ENCODE measurements at regions not wholly inside any gene's neighbourhood (a gene's known extent, or its start where the extent isn't known, plus 50 kb on each side); places are given as distances from the start of the nearest gene placed in this dataset.

GRCh38 chr3:55333046-55333445, 154.1 kb downstream of the WNT5A start:
- intact Hi-C loops (cut with micrococcal nuclease) = no loop called here
- Histone ChIP-seq H3K4me3 (ENCODE audit: low read length) (no peak overlapping the region), H3K9me3 (ENCODE audit: control insufficient read depth, insufficient read depth, low read length) (peaks cover 9% of the 10 kb centered on the region), H3K36me3 (ENCODE audit: control insufficient read depth, insufficient read depth, low read length) (no peaks in the 10 kb centered on the region), H3K4me1 (ENCODE audit: control insufficient read depth, insufficient read depth, low read length) (no peaks in the 10 kb centered on the region), H3K27ac (ENCODE audit: low read length) (no peak overlapping the region), H3K27me3 (ENCODE audit: control insufficient read depth, insufficient read depth, low read length) (no peaks in the 10 kb centered on the region)
- WGBS (ENCODE audit: insufficient coverage) = 79% methylated on average over 4 of the region's 4 CpGs
- peaks cover 10 to 11% of the 10 kb centered on the region in 2 donors for H3K9me3 Mint-ChIP-seq
- no peak for DNase-seq
- no peaks in the 10 kb centered on the region for H3K4me1 Mint-ChIP-seq
- H3K4me3 Mint-ChIP-seq = no peak overlapping the region
- ATAC-seq = no peak
- no peaks in the 10 kb centered on the region for H3K36me3 Mint-ChIP-seq
- no peaks in the 10 kb centered on the region for H3K27me3 Mint-ChIP-seq (ENCODE audit: low read depth in 2 of 2)
- H3K27ac Mint-ChIP-seq = no peak overlapping the region
- no peak for TF ChIP-seq CTCF (IDR thresholded peaks at IDR 0.05)

GRCh38 chr3:55332176-55332575, 154.9 kb downstream of the WNT5A start:
- intact Hi-C loops (cut with micrococcal nuclease) = no loop called here
- no peaks in the 10 kb centered on the region for H3K4me1 ChIP-seq (ENCODE audit: control insufficient read depth, insufficient read depth, low read length)
- no peak for ATAC-seq

GRCh38 chr3:55331524-55331923, 155.6 kb downstream of the WNT5A start:
- TF ChIP-seq CTCF (IDR thresholded peaks at IDR 0.05) = no peak
- Mint-ChIP-seq H3K27ac (no peak overlapping the region), H3K4me3 (no peak overlapping the region), H3K36me3 (no peaks in the 10 kb centered on the region), H3K27me3 (ENCODE audit: low read depth in 2 of 2) (no peaks in the 10 kb centered on the region), H3K9me3 (peaks cover 8 to 13% of the 10 kb centered on the region in 2 donors), H3K4me1 (no peaks in the 10 kb centered on the region)
- Histone ChIP-seq H3K27me3 (ENCODE audit: control insufficient read depth, insufficient read depth, low read length) (no peaks in the 10 kb centered on the region), H3K4me1 (ENCODE audit: control insufficient read depth, insufficient read depth, low read length) (no peaks in the 10 kb centered on the region), H3K27ac (ENCODE audit: low read length) (no peak overlapping the region), H3K4me3 (ENCODE audit: low read length) (no peak overlapping the region), H3K36me3 (ENCODE audit: control insufficient read depth, insufficient read depth, low read length) (no peaks in the 10 kb centered on the region), H3K9me3 (ENCODE audit: control insufficient read depth, insufficient read depth, low read length) (peaks cover 9% of the 10 kb centered on the region)
- ATAC-seq = no peak
- 74% methylated on average over 2 of the region's 2 CpGs for WGBS (ENCODE audit: insufficient coverage)
- DNase-seq = no peak
- intact Hi-C loops (cut with micrococcal nuclease) = no loop called here

More at GRCh38 chr3:55332176-55332575, 154.9 kb downstream of the WNT5A start:
- no peak overlapping the region for H3K4me3 ChIP-seq (ENCODE audit: low read length)
- no peaks in the 10 kb centered on the region for H3K27me3 ChIP-seq (ENCODE audit: control insufficient read depth, insufficient read depth, low read length)
- no peak overlapping the region for H3K27ac Mint-ChIP-seq
- no peak overlapping the region for H3K4me3 Mint-ChIP-seq
- TF ChIP-seq CTCF (IDR thresholded peaks at IDR 0.05) = no peak
- H3K36me3 ChIP-seq (ENCODE audit: control insufficient read depth, insufficient read depth, low read length) = no peaks in the 10 kb centered on the region
- H3K27me3 Mint-ChIP-seq (ENCODE audit: low read depth in 2 of 2) = no peaks in the 10 kb centered on the region
- whole genome bisulfite sequencing (ENCODE audit: insufficient coverage) = 76% methylated on average over 8 of the region's 8 CpGs
- no peak overlapping the region for H3K27ac ChIP-seq (ENCODE audit: low read length)
- peaks cover 9% of the 10 kb centered on the region for H3K9me3 ChIP-seq (ENCODE audit: control insufficient read depth, insufficient read depth, low read length)
- no peak for DNase-seq
- peaks cover 10 to 11% of the 10 kb centered on the region in 2 donors for H3K9me3 Mint-ChIP-seq
- no peaks in the 10 kb centered on the region for H3K36me3 Mint-ChIP-seq
- H3K4me1 Mint-ChIP-seq = no peaks in the 10 kb centered on the region

GRCh38 chr3:55330756-55331155, 156.3 kb downstream of the WNT5A start:
- H3K9me3 Mint-ChIP-seq = peaks cover 8 to 13% of the 10 kb centered on the region in 2 donors
- H3K4me1 ChIP-seq (ENCODE audit: control insufficient read depth, insufficient read depth, low read length) = no peaks in the 10 kb centered on the region
- no peak for DNase-seq
- no peak overlapping the region for H3K4me3 ChIP-seq (ENCODE audit: low read length)
- H3K27me3 Mint-ChIP-seq (ENCODE audit: low read depth in 2 of 2) = no peaks in the 10 kb centered on the region
- H3K36me3 ChIP-seq (ENCODE audit: control insufficient read depth, insufficient read depth, low read length) = no peaks in the 10 kb centered on the region
- no peak overlapping the region for H3K4me3 Mint-ChIP-seq
- H3K27me3 ChIP-seq (ENCODE audit: control insufficient read depth, insufficient read depth, low read length) = no peaks in the 10 kb centered on the region
- no peak overlapping the region for H3K27ac ChIP-seq (ENCODE audit: low read length)
- no peak overlapping the region for H3K27ac Mint-ChIP-seq
- H3K9me3 ChIP-seq (ENCODE audit: control insufficient read depth, insufficient read depth, low read length) = peaks cover 9% of the 10 kb centered on the region
- 78% methylated on average over 3 of the region's 3 CpGs for WGBS (ENCODE audit: insufficient coverage)
- intact Hi-C loops (cut with micrococcal nuclease) = no loop called here
- no peaks in the 10 kb centered on the region for H3K4me1 Mint-ChIP-seq
- no peak for ATAC-seq
- no peak for TF ChIP-seq CTCF (IDR thresholded peaks at IDR 0.05)
- no peaks in the 10 kb centered on the region for H3K36me3 Mint-ChIP-seq

All from natural killer cell (primary cell).